GM12878 (cell line): ENCODE measurements at regions not wholly inside any gene's neighbourhood (a gene's known extent, or its start where the extent isn't known, plus 50 kb on each side); places are given as distances from the start of the nearest gene placed in this dataset.

Experiments
- ATAC-seq: fragments of 200-7000 bp; cut with Tn5 transposase; 3 replicates; pipeline ENCODE4 v1.9.1; 2020; ENCODE audit warnings: mild to moderate bottlenecking, moderate library complexity
- BruUV-seq: library from RNA; stranded (reverse); fragments of 400-500 nt; replicated peaks from 2 replicates; lab custom pipeline; 2021; lab: Mats Ljungman, UMichigan
- CTCF ChIA-PET: fragments of 300-600 bp; sonication (Branson Sonifier 250); formaldehyde crosslinking; extraction: SDS; loops from one replicate; lab custom pipeline; 2021; ENCODE audit warnings: inconsistent platforms; lab: Yijun Ruan, JAX
- POLR2A ChIA-PET: fragments of 350-600 bp; formaldehyde crosslinking; extraction: SDS; loops from one replicate; lab custom pipeline; 2021; ENCODE audit warnings: inconsistent platforms; lab: Charles Lee
- RAD21 ChIA-PET: fragments of 300-600 bp; sonication (Branson Sonifier 250); formaldehyde crosslinking; loops from one replicate; lab custom pipeline; 2023; ENCODE audit warnings: antibody characterized with exemption; ENCODE audit not compliant: unreplicated experiment; lab: Charles Lee
- SMC1A ChIA-PET: fragments of 300-600 bp; sonication (Branson Sonifier 250); formaldehyde crosslinking; loops from one replicate; lab custom pipeline; 2023; ENCODE audit not compliant: unreplicated experiment, uncharacterized antibody; lab: Charles Lee
- DNase-seq: peaks from one replicate; pipeline ENCODE4 v3.0.0-alpha.2; 2011; ENCODE audit warnings: low read depth, low spot score
- FAIRE-seq: peaks from 3 replicates; lab custom pipeline; 2011; peaks lifted over from hg19 to GRCh38; lab: Jason Lieb, UNC
- H2AFZ ChIP-seq: 2 replicates; pipeline ENCODE4 v1.6.0; 2011; ENCODE audit warnings: low read depth, low read length, control low read depth; ENCODE audit not compliant: control insufficient read depth
- H3K27ac ChIP-seq: 2 replicates; pipeline ENCODE4 v1.5.1; 2011; ENCODE audit warnings: control low read depth; ENCODE audit not compliant: control insufficient read depth, insufficient read depth
- H3K27me3 ChIP-seq, 2 experiments: replicated peaks in 1 of 2; 2 replicates each; pipeline versions ENCODE4 v1.6.0 to v1.6.1; 2011; ENCODE audit warnings: low read length in 1 of 2; ENCODE audit not compliant: control insufficient read depth in 2 of 2, insufficient read depth in 2 of 2
- H3K36me3 ChIP-seq, 2 experiments: 2 replicates each; pipeline ENCODE4 v1.5.1; 2011; ENCODE audit warnings: low read length in 1 of 2; ENCODE audit not compliant: control insufficient read depth in 2 of 2, insufficient read depth in 2 of 2
- H3K4me1 ChIP-seq: 2 replicates; pipeline ENCODE4 v1.6.1; 2011; ENCODE audit warnings: mild to moderate bottlenecking, low read length, moderate library complexity, mixed read lengths; ENCODE audit not compliant: control insufficient read depth, insufficient read depth
- H3K4me2 ChIP-seq: 2 replicates; pipeline ENCODE4 v1.6.0; 2011; ENCODE audit warnings: control low read depth; ENCODE audit not compliant: control insufficient read depth, insufficient read depth
- H3K4me3 ChIP-seq: fragments of 200-600 bp; sonication (generic); 2 replicates; pipeline ENCODE4 v1.5.1; 2016
- H3K79me2 ChIP-seq: 2 replicates; pipeline ENCODE4 v1.6.0; 2011; ENCODE audit warnings: low read length; ENCODE audit not compliant: control insufficient read depth, insufficient read depth
- H3K9ac ChIP-seq: 2 replicates; pipeline ENCODE4 v1.8.0; 2011; ENCODE audit warnings: low read length, control low read depth, mixed read lengths; ENCODE audit not compliant: control insufficient read depth, insufficient read depth
- H3K9me3 ChIP-seq: replicated peaks from 3 replicates; pipeline ENCODE4 v1.5.1; 2011; ENCODE audit warnings: mild to moderate bottlenecking, low read length; ENCODE audit not compliant: control insufficient read depth, insufficient read depth
- H4K20me1 ChIP-seq: 2 replicates; pipeline ENCODE4 v1.6.0; 2011; ENCODE audit not compliant: control insufficient read depth, insufficient read depth
- BCL11A ChIP-seq: IDR thresholded peaks from 2 replicates; pipeline ENCODE4 v1.6.1; 2011; ENCODE audit warnings: low read depth, low read length
- CUX1 ChIP-seq: IDR thresholded peaks from 2 replicates; pipeline ENCODE4 v1.6.1; 2012; ENCODE audit warnings: improper control_type of control experiment, low read depth, low read length; ENCODE audit not compliant: insufficient replicate concordance
- NFYB ChIP-seq: IDR thresholded peaks from 2 replicates; pipeline ENCODE4 v1.6.1; 2011; ENCODE audit warnings: low read depth, mild to moderate bottlenecking, low read length, improper control_type of control experiment, moderate library complexity; ENCODE audit not compliant: insufficient read depth
- PAX8 ChIP-seq: fragments of 450-650 bp; IDR thresholded peaks from 2 replicates; pipeline ENCODE4 v1.6.1; 2017; ENCODE audit warnings: mild to moderate bottlenecking, moderate library complexity
- RUNX3 ChIP-seq: IDR thresholded peaks from 2 replicates; pipeline ENCODE4 v1.6.1; 2012; ENCODE audit warnings: low read length, inconsistent platforms
- SP1 ChIP-seq: IDR thresholded peaks from one replicate; pipeline ENCODE4 v1.6.1; 2011; ENCODE audit warnings: low read depth, low read length
- SREBF1 ChIP-seq: IDR thresholded peaks from 2 replicates; pipeline ENCODE4 v1.6.1; 2012; ENCODE audit warnings: mild to moderate bottlenecking, low read length
- WRNIP1 ChIP-seq: IDR thresholded peaks from 2 replicates; pipeline ENCODE4 v1.6.1; 2011; ENCODE audit warnings: low read depth, low read length, improper control_type of control experiment, borderline replicate concordance
- ZSCAN29 ChIP-seq: fragments of 450-650 bp; IDR thresholded peaks from 2 replicates; pipeline ENCODE4 v1.6.1; 2017; ENCODE audit warnings: mild to moderate bottlenecking, moderate library complexity
- WGBS: methylation state at CpG from one replicate; pipeline ENCODE4 v1.1.6; 2016; ENCODE audit warnings: low lambda C conversion rate; ENCODE audit not compliant: insufficient replicate concordance, insufficient coverage; ENCODE audit errors: missing lambda C conversion rate; 5-methylcytosine and 5-hydroxymethylcytosine counted together
- in situ Hi-C: fragments of 300-500 bp; cut with MboI; formaldehyde crosslinking; loops from 9 replicates; pipeline ENCODE4 v1.14.3; 2018; ENCODE audit warnings: mixed read lengths
- intact Hi-C: fragments of 100-400 bp; cut with micrococcal nuclease; formaldehyde crosslinking; loops from one replicate; pipeline ENCODE4 v1.14.2; 2022; ENCODE audit not compliant: unreplicated experiment
- TF ChIP-seq, protein P1 (sequence below): IDR thresholded peaks from 2 replicates; pipeline ENCODE4 v1.6.1; 2011; ENCODE audit warnings: borderline replicate concordance, low read depth, mild to moderate bottlenecking, moderate library complexity, low read length; ENCODE audit not compliant: insufficient read depth, poor library complexity, severe bottlenecking

DNA sequence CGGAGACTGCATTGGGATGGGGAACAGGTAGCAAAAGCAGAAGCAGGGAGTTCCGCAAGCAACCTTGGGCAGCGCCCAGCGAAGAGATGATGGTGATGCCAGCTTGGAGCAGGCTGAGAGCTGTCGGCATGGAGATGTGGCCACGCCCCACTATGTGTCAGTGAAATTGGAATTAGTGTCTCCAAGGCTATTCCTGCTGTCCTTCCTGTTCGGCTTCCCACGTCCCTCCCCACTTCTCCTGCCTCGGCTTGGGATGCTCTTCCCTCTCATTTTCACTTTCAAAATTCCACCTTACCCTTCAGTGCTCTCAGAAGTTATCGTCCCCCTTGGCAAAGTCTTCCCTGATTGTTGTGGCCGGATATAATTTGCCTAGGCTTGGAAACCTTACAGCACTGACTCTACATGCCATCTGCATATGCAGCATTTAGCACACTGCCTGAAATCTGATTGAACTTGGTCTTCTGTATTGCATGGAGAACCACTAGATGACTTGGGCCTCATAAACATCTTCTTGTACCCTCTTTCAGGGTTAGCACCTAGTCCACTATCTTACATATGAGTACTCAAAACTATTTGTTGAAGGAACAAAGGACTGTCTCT is 270.7 kb upstream of the RUNX1 start:
- Histone ChIP-seq H2AFZ (no peak overlapping the region), H3K4me2 (no peak overlapping the region), H3K27me3 (no peaks in the 10 kb centered on the region; a peak in 1 of 4 replicates), H3K36me3 (no peaks in the 10 kb centered on the region), H3K27ac (no peak overlapping the region), H3K9ac (no peak overlapping the region), H3K9me3 (no peaks in the 10 kb centered on the region), H3K4me1 (peaks cover 8% of the 10 kb centered on the region), H3K79me2 (no peaks in the 10 kb centered on the region), H4K20me1 (no peaks in the 10 kb centered on the region), H3K4me3 (no peak overlapping the region)
- WGBS, result 53% methylated on average over 8 of the region's 11 CpGs
- no peak for DNase-seq
- no TSS peak for BruUV-seq
- RAD21 ChIA-PET, result no interaction called here
- intact Hi-C loops, result no loop called here
- SMC1A ChIA-PET, result no interaction called here
- in situ Hi-C loops, result no loop called here
- POLR2A ChIA-PET, result no interaction called here
- TF ChIP-seq WRNIP1, result no peak
- TF ChIP-seq NFYB, result no peak
- TF ChIP-seq ZSCAN29, result no peak
- ATAC-seq, result no peak
- no peak for FAIRE-seq
- CTCF ChIA-PET, result no interaction called here

- ChIA-PET CTCF (no interaction called here), RAD21 (no interaction called here), POLR2A (no interaction called here), SMC1A (interaction anchor here (1.1 kb wide), 1 partner anchor 13 kb away, joined by 4 read pairs; no protein-coding TSS in a partner anchor)
- H3K9ac ChIP-seq, result no peak overlapping the region
- no peaks in the 10 kb centered on the region for H4K20me1 ChIP-seq
- DNase-seq (no peak), ATAC-seq (no peak), FAIRE-seq (no peak)
- in situ Hi-C loops (no loop called here), intact Hi-C loops (no loop called here)
- no peak overlapping the region for H3K4me2 ChIP-seq
- no peak overlapping the region for H3K27ac ChIP-seq
- BruUV-seq, result no TSS peak
- no peaks in the 10 kb centered on the region for H3K79me2 ChIP-seq
- peaks cover 4% of the 10 kb centered on the region for H3K4me1 ChIP-seq
- WGBS, result 58% methylated on average over 4 of the region's 4 CpGs
- no peak overlapping the region for H3K4me3 ChIP-seq
- H3K9me3 ChIP-seq, result no peaks in the 10 kb centered on the region
- H3K36me3 ChIP-seq, result no peaks in the 10 kb centered on the region
- TF ChIP-seq SP1 (no peak), RUNX3 (no peak), PAX8 (no peak), BCL11A (no peak), SREBF1 (no peak), CUX1 (no peak)
- TF ChIP-seq, protein P1, sequence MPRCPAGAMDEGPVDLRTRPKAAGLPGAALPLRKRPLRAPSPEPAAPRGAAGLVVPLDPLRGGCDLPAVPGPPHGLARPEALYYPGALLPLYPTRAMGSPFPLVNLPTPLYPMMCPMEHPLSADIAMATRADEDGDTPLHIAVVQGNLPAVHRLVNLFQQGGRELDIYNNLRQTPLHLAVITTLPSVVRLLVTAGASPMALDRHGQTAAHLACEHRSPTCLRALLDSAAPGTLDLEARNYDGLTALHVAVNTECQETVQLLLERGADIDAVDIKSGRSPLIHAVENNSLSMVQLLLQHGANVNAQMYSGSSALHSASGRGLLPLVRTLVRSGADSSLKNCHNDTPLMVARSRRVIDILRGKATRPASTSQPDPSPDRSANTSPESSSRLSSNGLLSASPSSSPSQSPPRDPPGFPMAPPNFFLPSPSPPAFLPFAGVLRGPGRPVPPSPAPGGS, result no peak
- no peak overlapping the region for H2AFZ ChIP-seq
- H3K27me3 ChIP-seq, result no peaks in the 10 kb centered on the region; a peak in 1 of 4 replicates
Measured at GRCh38 chr21:35316933-35317332, 267.8 kb upstream of the RUNX1 start.
